Right lung (tissue), 2 donors: ENCODE measurements at regions not wholly inside any gene's neighbourhood (a gene's known extent, or its start where the extent isn't known, plus 50 kb on each side); places are given as distances from the start of the nearest gene placed in this dataset.

Experiments used
- DNase-seq, 2 donors: peaks; one replicate each; pipeline ENCODE4 v3.0.0-alpha.2; 2013

DNA sequence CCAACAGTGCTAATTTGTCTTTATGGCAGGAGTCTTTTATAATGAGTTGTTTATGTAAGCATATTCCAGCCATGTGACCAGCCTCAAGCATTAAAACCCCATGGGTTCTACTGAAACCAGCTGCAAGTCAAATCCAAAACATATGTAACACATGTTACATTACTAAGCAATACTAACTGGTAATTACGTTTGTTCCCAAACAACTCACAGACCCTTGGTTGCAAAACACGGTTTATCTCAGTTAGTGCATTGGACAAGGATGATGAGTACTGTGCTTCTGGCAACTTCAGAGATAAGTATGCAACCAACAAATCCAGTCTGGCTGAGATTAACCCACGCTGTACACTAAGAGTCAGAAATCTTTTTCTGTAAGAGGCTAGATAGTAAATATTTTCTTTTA lies 110.1 kb upstream of the FAR2 start:
- peak; percentile 28 to 32 for DNase-seq

DNA sequence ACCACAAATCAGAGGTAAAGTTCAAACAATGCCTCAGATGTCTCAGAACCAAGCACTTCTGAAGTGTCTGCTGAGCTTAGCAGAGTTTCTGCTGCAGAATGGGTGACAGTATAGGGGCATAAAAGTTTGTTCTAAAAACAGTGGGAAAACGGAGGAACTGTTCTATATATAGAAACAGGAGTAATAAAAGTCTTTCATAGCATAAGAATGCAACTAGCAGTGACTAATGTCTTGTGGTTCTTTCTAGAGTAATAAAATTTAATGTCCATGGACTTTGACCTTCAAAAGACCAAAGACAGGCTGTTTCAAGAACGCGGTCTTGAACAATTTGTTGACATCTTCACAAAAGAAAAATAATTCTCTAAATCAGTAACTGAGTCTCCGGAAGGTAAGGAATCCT lies 107.5 kb upstream of the FAR2 start:
- DNase-seq, result no peak

DNA sequence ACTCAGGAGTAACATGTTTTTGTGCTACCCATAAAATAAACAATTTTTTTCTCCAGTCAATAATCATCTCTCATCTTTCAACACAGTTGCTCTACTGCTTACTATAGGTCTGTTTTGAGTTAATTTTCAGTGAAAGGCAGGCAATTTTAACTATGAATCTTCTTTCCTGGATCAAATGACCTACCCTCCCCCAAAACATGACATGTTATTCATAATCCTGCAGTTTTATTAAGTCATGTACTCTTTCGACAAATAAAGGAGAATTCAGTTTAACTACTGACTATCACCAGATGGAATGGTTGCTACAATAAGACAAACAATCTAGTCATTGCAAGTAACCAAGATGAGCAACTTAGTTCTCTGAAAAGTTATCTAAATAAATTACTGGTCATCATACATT lies 106.0 kb upstream of the FAR2 start:
- no peak for DNase-seq

DNA sequence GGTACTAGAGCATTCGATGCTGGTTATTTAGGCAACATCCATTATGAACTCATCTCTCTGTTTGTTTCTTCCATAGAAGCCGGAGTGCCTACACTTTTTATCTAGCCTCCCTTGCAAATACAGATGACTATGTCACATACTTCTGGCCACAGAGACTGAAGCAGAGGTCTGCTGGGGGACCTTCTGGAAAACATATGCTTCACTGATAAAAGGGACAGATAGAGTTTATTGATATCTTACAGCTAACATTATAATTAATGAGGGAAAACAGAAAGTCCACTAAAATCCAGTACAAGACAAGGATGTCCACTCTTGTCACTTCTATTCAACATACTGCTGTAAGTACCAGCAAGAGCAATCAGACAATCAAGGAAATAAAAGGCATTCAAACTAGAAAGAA lies 104.3 kb upstream of the FAR2 start:
- DNase-seq, result no peak

DNA sequence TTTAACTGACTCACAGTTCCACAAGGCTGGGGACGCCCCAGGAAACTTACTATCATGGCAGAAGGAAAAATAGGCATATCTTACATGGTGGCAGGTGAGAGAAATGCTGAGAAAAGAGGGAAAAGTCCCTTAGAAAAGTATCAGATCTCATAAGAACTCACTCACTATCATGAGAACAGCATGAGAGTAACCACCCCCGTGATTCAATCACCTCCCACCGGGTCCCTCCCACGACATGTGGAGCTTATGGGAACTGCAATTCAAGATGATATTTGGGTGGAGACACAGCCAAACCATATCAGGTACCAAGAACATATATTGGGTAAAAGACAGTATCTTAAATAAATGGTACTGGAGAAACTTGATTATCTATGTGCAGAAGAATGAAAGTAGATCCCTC lies 100.3 kb upstream of the FAR2 start:
- DNase-seq, result no peak

DNA sequence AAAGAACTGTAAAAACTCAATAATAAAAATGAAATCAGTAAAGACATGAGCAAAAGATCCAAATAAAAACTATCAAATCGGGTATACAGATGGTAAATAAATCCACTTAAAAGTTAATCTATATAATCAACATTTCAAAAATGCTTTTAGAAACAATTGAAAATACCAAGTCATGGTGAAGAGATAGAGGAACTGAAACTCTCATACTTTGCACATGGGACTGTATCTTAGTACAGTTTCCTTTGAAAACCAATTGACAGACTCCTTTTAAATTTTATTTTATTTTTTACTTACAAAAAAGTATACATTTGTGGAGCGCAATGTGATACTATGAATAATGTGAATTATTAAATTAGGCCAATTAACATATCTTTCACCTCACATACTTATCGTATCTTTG lies 98.6 kb upstream of the FAR2 start:
- no peak for DNase-seq

DNA sequence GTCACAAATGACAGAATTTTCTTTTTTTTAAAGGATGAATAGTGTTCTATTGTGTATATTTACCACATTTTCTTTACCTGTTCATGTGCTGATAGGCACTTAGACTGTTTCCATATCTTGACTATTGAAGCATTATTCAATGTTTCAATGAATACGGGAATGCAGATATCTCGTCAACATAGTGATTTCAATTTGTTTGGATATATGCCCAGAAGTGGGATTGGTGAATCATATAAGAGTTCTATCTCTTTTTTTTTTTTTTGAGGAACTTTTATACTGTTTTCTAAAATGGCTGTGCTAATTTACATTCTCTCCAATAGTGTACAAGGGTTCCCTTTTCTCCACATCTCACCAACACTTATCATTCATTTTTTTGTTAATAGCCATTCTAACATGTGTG lies 97.9 kb upstream of the FAR2 start:
- DNase-seq, result no peak

DNA sequence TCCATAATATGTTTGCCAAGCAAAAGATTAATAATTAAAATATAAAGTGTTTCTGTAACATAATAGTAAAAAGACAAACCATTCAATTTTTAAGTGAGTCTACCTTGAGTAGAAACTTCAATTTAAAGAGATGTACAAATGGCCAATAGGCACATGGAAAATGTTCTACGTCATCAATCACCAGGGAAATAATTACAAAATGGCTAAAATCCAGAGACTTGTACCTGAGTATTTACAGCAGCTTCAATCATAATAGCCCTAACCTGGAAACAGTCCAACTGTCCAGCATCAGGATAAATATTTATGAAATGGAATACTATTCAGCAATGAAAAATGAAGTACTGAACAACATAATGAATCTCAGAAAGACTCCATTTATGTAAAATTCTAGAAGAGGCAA lies 95.5 kb upstream of the FAR2 start:
- DNase-seq, result no peak

DNA sequence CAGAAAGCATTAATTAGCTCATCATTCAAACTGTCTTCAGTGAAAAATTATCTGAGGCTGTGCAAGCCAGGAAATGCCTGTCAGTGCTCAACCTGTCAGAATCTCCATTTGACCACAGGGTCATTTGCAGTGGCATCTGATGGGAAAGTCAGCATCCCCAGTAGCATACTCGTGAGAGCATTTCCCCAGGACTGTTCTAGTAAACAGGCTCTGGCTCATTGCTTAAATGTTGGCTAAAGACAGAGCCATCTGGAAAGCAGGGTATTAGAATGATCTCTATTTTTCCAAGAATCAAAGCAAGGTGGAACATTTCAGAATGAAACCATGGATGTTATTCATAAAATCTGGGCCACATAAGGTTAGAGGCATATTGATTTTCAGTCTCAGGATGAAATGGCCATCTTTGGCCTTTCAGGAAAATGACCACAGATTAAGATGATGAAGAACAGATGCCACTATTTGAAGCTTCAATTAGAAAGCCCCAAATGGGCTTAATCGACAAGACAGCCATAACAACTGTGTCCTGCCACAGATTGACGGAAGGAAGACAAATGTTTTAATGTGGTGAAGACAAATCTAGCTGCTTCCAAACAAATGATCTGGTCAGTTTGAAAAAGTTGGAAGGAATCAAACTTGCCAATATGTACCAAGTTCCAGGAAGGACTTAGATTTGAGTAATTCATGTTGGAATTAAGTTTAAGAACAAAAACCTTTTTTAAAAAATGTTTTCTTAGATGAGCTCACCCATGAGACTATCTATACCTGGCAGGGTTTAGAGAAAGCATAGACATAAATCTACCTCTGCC lies 94.0 kb upstream of the FAR2 start:
- DNase-seq, result no peak

DNA sequence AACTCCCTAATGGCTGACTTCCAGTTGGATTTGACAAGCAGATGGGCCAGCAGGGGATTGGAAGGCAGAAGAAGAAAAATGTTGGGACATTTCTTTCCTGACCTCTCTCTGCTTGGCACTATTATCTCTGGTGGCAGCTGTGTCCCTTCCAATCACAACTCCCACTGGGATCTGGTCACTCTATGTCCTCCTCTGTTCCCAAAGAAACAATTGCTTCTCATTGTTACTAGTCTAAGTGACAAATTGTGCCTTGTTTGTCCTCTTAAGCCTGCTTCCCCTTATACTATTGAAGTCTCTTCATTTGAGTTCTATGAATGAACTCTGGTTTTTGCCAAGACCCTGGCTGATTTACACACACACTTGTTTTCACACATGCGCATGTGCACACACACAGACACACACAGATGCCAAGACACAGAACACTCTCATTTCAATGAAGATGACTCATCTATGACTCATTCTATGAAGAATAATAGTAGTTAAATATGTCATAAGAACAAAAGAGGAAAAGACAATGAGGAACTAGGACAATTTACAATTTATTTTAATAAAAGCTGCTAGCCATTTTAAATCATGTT lies 83.0 kb upstream of the FAR2 start:
- DNase-seq, result no peak

DNA sequence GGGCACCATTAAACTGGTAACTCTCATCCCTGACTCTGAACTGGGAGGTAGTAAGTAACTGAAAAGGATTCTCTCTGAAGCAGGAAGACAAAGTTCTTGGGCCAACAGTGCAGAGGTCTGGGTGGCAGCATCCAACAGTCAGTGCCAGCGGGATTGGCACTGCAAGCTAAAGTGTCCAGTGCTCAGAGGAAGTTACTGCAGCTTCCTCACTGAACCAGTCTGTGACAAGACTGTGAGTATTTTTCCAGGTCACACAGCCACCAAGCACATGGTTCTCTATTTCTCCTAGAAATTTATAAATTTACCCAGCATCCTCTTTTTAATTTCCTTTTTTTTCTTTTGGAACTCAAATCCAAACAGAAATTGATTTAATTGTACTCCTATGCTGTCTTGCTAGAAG lies 81.6 kb upstream of the FAR2 start:
- no peak for DNase-seq

DNA sequence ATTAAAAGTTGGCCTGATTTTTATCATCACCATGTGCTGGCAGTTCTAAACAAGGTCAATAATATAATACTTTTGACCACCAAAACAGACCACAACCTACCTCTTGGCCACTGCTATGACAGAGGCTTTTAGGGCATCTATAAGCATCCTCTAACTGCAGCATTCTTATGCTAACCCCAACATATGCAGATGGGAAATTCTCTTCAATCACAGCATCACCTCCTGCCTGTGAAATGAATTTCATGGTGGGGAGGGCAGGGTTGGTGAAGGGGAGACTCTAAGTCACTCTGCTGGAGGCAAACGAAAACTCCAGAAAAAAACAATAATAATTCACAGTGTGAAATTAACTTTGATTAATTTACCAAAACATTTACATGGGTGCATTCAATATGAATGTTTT lies 78.8 kb upstream of the FAR2 start:
- DNase-seq, result no peak

DNA sequence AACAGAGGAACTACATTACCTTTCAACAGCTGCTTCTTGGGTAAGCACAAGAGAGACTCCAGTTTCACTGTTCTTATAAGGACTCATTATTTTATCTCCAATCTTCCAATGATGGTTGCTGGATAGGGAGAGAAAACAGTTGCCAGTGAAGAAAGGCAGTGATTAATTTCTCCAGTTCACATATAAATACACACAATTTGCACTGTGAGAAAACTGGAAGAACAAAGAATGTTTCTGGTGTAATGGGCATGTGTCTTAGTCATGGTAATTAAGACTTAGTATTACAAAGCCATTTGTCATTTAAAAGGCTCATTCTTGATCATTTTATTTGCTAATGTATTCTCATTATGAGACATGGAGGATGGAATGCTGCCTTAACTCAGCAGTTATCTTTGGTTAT lies 78.0 kb upstream of the FAR2 start:
- DNase-seq, result no peak

DNA sequence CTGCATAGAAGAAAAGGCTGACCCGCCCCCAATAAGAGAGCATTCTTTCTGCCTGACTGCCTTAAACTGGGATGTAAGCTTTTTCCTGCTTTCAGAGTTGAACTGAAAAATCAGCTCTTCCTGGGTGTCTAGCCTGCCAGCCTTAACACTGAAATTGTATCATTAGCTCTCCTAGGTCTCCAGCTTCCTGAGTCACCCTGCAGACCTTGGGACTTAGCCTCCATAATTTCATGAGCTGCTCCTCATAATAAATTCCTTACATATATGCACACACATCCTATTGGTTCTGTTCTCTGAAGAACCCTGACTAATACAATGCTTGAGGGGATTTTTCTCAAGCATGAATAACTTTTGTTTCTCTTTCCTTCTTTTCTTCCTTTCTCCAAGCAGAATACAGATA lies 76.4 kb upstream of the FAR2 start:
- DNase-seq, result no peak

DNA sequence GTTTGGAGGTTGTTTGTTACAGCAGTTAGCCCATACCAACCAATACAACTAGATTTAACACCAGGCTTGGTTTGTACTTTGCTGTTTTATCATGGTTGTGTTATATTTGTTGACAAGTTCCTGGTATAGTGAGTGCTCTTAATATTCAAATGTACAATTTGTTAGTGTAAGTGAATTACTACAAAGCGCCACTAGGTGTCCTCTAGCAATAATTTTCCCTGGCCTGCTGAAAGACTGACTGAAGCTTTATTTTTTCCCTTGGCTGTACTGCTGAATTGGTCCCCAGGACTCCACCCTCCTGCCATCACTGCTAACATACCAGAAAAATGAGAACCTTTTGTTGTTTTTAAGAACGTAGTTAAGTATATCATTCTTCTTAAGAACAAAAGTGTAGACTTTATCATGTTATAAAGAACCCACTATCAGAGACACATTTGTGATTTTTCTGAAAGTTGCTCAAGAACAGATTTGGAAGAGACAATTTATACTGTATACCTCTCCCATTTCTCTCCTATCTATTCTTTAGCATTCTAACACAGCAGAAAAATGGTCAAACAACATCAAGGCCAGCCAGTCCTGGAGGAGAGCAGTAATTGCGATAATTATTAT lies 75.3 kb upstream of the FAR2 start:
- DNase-seq, result peak in 1 of 2 donors; percentile 19

DNA sequence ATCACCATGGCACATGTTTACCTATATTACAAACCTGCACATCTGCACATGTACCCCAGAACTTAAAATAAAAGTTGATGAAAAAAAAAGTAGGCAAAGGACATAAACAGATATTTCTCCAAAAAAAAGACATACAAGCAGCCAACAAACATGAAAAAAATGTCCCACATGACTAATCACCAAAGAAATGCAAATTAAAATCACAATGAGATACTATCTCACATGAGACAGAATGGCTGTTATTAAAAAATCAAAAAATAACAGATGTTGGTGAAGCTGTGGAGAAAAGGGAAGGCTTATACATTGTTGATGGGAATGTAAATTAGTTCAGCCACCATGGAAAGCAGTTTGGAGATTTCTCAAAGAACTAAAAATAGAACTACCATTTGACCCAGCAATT lies 68.0 kb upstream of the FAR2 start:
- no peak for DNase-seq

DNA sequence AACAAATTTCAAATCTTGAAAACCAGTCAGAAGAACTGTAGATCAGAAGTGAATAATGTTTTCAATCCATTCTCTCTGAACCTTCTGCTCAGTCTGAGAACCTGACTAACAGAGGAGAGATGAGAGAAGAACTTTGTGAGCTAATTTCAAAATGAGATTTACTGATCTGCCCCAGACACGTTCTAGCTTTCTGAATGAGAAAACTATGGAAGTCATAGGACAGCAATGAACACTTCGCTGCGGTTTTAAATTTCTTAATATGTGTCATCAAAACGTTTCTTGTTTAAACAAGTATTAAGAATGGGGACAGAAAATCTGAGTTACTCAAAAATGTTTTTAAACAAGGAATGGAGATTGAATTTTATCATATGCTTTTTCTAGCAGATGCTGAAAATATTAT lies 66.6 kb upstream of the FAR2 start:
- no peak for DNase-seq

DNA sequence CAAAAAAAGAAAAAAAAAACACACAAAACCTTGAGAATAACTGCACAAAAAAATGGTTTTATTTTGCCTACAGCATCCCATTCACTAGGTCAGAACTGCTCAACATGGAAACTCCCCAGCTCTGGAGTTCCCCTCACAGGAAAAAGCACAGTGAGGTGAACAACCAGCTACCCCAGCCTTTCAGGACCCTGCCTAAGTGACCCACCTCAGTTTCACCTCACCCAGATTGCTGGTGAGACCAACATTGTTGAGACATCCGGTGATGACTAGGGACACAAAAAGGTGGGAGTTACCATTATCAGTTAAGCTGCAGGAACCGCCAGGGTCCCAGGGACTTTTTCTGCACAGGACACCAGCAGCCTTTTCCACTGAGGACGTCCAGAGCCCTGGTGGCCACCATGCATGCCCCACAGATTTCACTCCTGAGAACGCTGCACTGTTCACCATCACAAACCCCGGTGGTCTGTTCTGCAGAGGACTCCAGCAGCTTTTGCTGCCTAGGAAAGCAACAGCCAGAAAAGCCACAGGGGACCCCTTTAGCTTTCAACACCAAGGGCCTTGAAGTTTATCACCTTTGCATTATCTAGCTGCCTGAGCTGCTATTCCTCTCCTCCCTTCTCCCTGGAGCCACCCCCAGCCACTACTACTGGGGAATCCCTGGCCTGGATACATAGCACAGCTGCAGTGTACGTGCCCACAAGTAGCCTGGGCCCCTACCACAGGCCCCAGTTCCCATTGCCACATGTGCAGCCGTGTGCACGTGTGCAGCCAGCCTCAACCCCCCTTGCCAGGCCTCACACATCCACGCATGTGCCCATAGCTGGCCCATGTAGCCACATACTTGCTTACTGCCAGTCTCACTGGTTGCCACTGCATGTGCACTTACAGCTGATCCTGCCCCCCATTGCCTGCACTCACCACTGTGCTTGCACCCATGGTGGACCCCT lies 62.5 kb upstream of the FAR2 start:
- no peak for DNase-seq

DNA sequence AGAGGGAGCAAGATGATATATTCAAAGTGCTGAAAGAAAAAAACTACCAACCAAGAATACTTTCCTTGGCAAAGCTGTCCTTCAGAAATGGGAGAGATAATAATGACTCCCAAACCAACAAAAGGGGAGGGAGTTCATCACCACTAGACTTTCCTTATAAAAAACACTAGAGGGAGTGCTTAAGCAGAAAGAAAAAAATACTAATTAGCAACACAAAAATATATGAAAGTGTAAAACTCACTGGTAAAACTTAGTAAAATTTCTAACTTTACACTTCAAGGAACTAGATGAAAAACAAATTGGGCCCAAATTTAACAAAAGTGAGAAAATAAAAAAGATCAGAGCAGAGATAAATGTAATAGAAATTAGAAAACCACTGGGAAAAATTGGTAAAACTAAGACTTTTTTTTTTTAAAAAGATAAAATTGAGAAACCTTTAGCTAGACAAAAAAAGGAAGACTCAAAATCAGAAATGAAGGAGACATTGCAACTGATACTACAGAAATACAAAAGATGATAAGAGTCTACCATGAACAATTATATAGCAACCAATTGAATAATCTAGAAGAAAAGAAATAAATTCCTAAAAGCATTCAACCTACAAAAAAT lies 60.4 kb upstream of the FAR2 start:
- DNase-seq, result no peak
